Inferior parietal cortex (tissue), 1 donor: ENCODE measurements at regions not wholly inside any gene's neighbourhood (a gene's known extent, or its start where the extent isn't known, plus 50 kb on each side); places are given as distances from the start of the nearest gene placed in this dataset.
"Not testable (repeated sequence)": the region's sequence is repeated elsewhere in the genome, so short reads cannot be mapped to it uniquely, and the experiment has no call there.

ENCODE experiments used
- DNase-seq: peaks from one replicate; pipeline ENCODE4 v3.0.0-alpha.2; 2016; ENCODE audit errors: extremely low spot score

- not testable (repeated sequence) for DNase-seq
These were observed 599.0 kb downstream of the DOK5 start for GRCh38 chr20:55074266-55074840.

- no peak for DNase-seq
These were observed 594.6 kb downstream of the DOK5 start for GRCh38 chr20:55070001-55070400.

- no peak for DNase-seq
These were observed 591.9 kb downstream of the DOK5 start for GRCh38 chr20:55067158-55067825.

- no peak for DNase-seq
These were observed 583.5 kb downstream of the DOK5 start for GRCh38 chr20:55058938-55059337.

GRCh38 chr20:55057779-55058415 lies 582.5 kb downstream of the DOK5 start:
- no peak for DNase-seq

GRCh38 chr20:55054453-55054852 lies 579.1 kb downstream of the DOK5 start:
- DNase-seq = no peak

GRCh38 chr20:55053389-55053788 lies 578.0 kb downstream of the DOK5 start:
- no peak for DNase-seq

- no peak for DNase-seq
These were observed 577.1 kb downstream of the DOK5 start for GRCh38 chr20:55052459-55052858.

GRCh38 chr20:55038684-55039083 lies 563.3 kb downstream of the DOK5 start:
- DNase-seq = no peak

- peak; percentile 15 for DNase-seq
These were observed 556.6 kb downstream of the DOK5 start for GRCh38 chr20:55031971-55032370.

- DNase-seq = no peak
These were observed 539.4 kb downstream of the DOK5 start for GRCh38 chr20:55014766-55015165.

- no peak for DNase-seq
These were observed 535.4 kb downstream of the DOK5 start for GRCh38 chr20:55010761-55011160.

GRCh38 chr20:55009066-55009465 lies 533.7 kb downstream of the DOK5 start:
- no peak for DNase-seq

GRCh38 chr20:55004044-55004443 lies 528.7 kb downstream of the DOK5 start:
- peak; percentile 6 for DNase-seq

- no peak for DNase-seq
These were observed 520.2 kb downstream of the DOK5 start for GRCh38 chr20:54995553-54995952.

GRCh38 chr20:54995011-54995410 lies 519.6 kb downstream of the DOK5 start:
- no peak for DNase-seq

GRCh38 chr20:54985091-54985490 lies 509.7 kb downstream of the DOK5 start:
- DNase-seq = no peak

- no peak for DNase-seq
These were observed 508.7 kb downstream of the DOK5 start for GRCh38 chr20:54984104-54984448.

GRCh38 chr20:54983394-54984103 lies 508.2 kb downstream of the DOK5 start:
- not testable (repeated sequence) for DNase-seq

- DNase-seq = no peak
These were observed 505.8 kb downstream of the DOK5 start for GRCh38 chr20:54981175-54981574.

- peak; percentile 46 for DNase-seq
These were observed 504.9 kb downstream of the DOK5 start for GRCh38 chr20:54980103-54980960.

- no peak for DNase-seq
These were observed 474.9 kb downstream of the DOK5 start for GRCh38 chr20:54950304-54950703.
